NCI-H2227 (cell line): ENCODE measurements at regions not wholly inside any gene's neighbourhood (a gene's known extent, or its start where the extent isn't known, plus 50 kb on each side); places are given as distances from the start of the nearest gene placed in this dataset.

Experiments used
- DNase-seq: peaks from one replicate; lab custom pipeline; 2025; ENCODE audit not compliant: unreplicated experiment; lab: John Stamatoyannopoulos, UW

DNA sequence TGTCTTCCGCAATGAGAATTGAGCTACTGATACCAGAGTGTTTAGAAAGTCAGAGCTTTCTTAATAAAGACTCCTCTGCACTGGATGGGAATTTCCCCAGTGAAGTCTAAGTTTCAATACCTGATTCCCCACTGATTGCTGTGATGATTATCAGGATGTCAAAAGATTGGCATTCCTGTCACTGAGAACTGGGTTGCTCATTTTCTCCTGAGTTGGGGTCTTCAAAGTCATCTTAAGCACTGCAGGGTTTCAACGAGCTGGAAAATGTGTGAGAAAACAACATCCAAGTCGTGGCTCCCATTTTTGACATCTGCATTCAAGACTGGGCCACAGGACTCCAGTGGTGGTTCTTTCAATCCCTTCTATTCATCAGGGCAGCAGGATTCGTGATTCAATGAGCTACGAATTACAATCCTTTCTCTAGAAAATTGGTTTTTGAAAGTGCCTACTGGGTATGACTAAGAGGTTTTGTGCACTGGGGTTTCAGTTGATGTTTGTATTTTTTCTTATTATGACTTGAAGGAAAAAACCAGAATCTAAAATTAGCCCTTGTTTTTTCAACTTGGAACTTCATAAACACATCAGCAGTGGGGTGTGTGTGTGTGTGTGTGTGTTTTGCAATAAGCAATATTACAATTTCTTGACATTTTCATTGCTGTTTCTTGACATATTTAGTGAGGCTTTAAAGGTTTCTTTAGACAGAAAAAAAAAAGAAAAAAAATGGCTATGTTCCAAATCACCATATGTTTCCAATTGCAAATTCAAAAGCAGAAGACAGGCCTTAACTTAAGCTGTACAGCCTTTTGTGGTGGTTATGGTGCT is 233.0 kb downstream of the FAM76B start:
- DNase-seq, result no peak

DNA sequence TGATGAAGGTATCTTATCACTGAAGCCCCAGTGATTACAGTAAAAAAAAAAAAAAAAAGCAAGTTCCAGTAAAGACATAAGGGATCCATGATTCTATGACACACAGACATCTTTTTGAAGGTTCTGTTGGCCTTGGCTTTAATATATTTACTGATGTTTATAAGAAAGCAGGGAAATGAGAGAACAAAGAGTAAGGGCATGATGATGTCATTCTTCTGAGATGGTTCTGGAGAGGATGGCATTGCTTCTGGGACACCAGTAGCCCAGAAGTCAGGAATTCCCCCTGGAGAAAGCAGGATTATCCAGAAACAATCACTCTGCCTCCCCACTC is 233.6 kb downstream of the FAM76B start:
- DNase-seq, result no peak

DNA sequence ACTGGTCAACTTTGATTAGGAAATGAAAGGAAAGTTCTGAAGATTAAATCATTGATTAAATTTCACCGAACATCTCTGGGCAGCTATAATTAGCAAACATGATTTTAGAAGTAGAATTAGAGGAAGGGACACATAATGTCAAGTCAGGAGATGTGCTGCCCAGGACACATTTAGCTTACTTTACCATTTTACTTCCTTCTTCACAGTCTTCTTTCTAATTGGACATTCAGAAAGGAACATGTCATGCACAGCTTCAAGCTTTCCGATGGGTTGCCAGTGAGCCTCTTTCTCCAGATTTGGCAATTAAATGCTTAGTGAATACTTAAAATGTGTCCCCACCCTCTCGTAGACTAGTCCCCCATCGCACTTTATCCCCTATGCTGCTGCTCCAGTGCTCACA is 234.7 kb downstream of the FAM76B start:
- DNase-seq, result no peak

DNA sequence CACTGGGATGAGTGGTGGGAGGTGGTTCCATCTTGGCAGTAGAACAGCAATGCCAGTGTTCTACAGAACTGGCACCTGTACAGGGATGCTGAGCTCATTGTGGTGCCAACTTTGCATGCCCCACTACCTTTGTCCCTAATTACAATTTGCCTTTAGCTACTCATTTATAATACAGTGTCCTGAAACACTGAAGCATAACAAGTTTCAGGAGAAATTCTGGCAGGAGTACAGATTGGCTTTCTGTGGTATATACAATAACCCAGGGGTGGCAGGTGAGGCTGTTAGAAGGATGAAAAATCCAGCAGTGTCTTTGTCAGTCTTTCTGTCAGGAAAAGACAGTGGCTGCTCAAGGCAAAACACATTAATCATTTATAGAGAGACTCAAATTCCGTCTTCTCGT is 240.3 kb downstream of the FAM76B start:
- DNase-seq, result no peak

DNA sequence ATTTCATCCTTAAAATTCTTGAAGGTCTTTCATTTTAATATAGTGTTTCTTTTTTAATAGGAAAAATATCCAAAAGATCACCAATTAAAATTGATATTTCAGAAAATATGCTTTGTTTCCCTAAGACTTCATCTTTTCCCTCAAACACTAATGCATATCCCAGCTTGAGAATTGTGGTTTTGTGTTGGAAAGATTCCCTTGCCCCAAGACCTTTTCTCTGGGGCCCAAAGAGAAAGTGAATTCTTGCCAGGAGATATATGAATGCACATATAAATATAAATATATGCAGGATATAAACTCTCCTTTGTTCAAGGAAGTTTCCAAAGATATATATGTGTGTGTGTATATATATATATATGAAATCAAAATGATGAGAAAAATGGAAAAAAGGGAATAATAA is 241.2 kb downstream of the FAM76B start:
- no peak for DNase-seq

DNA sequence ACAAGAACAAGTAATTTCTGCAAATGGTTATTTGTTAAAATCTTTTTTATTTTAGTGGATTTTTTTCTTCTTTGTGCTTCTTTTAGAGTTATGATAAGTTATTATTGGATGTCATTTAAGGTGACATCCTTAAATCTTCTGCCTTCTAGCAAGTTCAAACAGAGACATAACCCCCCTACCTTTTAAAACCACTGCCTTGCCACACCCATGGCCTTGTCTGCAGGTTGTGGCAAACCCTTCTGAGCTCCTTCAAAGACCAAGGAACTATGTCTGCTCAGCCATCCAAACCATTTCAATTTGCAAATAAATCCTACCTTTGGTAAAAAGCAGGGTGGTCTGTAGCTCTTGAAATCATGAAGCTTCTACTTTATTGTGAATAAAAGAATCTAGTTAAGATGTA is 241.6 kb downstream of the FAM76B start:
- DNase-seq, result no peak

DNA sequence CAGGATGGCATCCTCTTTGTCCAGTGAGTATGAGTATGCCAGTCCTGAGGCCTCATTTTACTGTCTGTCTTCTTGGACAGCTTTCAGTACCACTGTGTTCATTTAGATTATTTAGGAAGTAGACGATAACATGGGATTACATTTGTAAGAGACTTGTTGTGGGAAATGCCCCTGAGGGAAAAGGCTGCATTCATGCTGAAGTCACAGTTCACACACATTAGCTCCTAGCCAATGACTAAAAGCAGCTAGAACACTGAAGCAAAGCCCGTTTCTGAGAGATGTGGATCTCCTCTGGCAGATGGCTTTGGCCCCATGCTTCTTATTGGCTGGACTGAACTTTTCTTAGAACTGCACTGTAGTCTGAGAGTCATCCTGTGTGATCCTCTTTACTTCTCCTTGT is 242.4 kb downstream of the FAM76B start:
- DNase-seq, result no peak

DNA sequence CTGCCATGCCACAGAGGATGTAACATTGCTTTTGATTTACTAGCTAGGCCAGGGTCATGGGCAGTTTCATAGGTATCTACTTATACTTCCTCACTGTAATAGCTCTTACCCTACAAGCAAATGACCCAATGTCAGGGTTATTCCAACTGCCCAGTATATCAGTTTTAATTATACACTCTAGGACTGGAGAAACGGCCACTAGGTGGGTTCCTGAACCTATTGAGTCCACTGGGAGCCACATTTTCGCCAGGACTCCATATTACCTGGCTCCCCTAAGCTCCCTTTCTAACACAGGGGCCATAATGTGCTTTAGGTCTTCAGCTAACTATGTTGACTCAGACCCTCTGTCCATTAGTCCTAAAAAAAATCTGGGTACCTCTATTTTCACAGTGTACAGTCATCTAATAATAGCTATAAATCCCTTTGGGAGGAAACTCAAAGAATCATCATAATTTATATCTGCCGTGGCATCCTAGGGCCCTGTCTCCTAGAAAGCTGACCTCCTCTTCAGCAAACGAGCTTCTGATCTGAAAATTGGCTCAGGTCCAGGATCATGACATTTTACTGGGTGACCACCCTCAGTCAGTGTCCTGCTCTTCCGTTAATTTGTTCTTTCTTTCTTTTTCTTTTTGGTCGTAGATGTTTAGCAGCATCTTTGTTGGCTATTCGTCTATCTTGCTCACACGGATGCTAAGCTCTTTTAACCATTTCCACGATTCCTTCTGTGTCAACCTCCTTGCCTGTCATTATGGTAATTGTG is 244.3 kb downstream of the FAM76B start:
- DNase-seq, result no peak

DNA sequence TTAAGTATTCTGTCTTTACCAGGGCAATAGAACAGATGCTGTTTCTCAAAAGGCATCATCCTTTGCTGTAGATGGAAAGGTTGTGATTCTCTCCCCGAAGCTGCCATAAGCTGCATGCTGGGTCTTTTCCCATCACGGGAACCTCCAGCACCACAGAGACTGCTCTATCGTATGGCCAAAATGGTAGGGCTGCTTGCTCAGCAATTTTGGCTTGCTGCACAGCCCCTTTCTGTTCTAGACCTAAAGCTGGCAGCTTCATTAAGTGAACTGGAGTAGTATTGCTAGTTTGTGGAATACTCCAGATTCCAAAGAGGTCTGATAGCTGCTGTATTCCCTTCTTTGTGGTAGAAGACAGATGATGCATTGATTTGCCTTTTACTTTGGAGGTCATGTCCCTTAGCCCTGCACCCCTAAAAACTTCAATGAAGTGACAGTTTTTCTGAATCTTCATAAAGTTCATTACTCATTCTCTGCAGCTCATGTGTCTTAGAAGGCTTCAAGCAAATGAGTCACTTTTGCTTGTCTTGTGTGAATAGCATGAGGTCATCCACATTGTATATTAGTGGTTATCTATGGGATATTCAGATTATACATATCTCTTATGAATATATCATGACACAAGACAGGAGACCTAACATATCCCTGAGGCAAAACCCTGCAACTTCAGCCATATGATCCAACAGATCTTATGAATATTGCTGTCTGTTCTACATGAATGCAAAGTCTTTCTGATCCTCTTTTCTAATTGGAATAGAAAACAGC is 245.3 kb downstream of the FAM76B start:
- no peak for DNase-seq

DNA sequence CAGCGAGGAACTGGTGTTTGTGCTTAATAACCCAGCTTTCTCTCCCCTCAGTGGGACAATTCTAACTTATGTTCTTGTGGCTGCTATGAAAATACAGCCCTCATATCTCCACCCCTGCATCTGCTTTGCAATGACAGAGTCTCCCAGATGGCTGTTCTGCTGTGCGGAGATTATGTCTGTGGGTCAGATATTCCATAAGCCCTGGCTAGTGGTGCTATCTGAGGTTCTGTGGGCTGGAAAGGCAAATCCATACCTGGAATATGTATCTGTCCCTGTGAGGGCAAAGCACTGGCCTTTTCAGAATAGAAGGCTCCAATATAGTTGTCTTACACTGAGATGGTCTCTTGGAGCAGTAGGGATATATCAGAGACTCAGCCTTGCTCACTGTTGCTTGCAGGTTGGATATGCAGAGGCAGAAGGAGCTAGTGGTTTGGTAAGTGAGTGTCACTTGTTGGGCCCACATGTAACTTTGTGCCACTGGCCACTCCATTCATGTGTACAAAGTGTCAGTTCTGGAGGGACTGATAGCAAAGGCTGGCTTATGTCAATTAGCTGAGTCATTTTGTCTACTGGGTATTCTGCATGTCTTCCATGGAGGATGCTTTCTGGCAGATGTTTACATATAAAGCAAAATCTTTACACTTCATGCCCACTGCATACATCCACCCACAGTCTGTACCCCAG is 246.6 kb downstream of the FAM76B start:
- DNase-seq, result no peak

DNA sequence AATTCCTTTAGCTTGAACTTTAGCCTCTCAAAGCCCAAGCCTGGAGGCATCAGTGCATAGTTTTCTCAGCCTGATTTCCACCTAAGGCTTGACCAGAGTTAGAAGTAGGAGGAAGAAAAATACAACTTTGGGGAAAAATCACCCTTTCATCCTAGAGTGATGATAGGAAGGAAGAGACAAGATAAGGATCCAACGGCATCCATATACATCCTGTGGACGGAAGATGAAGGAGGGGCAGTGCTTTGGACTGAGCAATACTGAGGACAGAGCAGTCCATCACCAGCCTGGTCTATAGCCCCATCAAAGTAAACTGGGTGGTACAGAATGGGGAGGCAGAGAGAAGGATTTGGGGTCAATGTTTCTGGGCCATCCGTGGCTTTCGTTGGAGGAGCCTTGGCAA is 247.9 kb downstream of the FAM76B start:
- no peak for DNase-seq

DNA sequence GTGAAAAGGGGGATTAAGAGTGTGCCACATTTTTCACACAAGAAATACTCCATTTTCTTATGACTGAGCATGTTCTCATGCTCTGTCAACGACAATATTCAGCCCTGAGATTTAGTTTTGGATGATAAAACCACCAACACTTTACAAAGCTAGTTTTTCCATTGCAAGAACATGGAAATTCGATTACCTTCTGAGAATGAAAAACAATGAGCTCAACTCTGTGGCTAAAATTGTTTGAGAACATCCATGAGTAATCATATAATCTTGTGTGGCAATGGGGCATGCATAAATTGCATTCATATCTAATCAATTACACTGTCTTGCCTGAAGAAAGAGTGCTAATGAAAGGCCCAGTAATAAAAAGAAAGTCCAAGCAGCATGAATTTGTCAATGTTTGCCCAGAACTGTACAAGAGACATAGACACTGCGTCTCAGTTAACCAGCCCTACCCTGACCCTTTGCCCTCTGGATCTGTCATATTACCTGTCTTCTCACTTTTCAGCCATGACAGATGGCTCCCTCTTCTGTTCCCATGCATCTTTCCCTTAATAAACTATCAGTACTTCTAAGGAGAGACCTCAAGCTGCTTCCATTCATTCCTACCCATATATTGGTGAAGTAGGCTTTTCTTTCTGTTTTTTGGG is 253.4 kb downstream of the FAM76B start:
- no peak for DNase-seq

DNA sequence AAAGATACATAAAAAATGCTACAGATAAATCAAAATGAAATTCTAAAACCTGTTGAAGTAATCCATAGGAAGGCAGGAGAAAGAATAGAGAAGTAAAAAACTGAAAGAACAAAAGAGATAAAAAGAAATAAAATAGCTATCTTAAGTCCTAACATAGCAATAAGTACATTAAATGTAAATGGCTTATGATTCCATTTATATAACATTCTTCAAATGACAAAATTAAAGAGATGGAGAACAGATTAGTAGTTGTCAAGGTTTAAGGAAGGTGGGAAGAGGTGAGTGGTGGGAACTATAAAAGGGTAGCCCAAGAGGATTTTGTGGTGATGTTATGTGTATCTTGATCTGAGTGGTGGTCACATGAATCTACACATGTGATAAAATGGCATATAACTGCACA is 254.8 kb downstream of the FAM76B start:
- DNase-seq, result no peak

DNA sequence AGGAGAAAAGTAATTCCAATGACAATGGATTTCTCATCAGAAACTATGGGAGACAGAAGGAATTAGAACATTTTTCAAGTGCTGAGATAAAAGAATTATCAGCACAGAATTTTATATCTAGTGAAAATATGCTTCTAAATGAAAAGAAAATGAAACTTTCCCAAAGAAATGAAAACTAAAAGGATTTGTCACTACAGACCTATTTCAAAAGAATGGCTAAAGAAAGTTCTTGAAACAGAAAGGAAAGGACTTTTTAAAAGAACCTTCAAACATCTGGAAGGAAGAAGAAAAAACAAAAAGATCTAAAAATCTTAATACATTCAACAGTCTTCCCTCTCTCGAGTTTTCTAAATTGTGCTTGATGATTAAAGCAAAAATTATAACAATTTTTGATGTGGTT is 255.4 kb downstream of the FAM76B start:
- DNase-seq, result no peak

DNA sequence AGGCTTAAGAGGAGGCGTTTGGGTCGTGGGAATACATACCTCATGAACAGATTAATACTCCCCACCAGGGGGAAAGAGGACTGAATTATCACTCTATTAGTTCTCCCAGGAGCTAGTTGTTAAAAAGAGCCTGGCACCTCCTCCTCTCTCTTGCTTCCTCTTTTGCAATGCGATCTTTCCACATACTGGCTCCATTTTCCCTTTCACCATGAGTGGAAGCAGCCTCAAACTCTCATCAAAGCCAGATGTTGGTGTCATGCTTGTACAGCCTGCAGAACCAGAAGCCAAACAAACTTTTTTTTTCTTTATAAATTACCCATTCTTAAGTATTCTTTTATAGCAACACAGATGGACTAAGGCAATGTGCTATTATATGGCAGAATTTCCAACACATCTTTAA is 258.5 kb downstream of the FAM76B start:
- no peak for DNase-seq

DNA sequence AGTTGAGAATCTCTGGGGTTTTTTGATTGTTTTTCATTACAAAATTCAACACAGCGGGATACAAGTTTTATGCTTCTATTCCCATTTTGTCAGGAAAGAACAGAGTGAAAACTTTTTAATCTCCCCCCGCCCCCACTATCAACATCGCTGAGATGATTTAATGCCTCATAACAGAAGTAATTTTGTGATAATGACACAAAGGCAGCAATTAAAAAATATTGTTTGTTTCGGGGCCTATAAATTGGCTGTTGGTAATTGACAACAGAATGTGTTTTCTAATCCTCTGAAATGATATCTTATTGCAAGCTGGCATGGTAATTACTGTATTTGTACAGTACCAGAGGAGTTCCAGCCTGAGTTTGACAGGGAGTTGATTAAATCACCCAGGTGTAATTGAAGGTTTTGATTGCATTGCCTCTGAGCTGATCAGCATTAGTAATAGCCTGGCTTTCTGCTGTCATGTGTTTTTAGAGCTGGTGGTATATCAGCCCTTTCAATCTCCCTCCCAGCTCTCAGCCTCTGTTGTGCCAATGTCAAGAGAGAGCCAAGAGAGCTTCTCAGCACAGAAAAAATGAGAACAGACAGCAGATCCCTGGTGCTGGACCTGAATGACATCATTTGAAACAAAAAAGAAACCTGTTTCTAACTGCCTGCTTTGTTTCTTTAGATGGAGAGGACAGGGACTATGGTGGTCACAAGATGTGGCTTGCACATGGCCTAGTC is 265.1 kb downstream of the FAM76B start:
- no peak for DNase-seq

DNA sequence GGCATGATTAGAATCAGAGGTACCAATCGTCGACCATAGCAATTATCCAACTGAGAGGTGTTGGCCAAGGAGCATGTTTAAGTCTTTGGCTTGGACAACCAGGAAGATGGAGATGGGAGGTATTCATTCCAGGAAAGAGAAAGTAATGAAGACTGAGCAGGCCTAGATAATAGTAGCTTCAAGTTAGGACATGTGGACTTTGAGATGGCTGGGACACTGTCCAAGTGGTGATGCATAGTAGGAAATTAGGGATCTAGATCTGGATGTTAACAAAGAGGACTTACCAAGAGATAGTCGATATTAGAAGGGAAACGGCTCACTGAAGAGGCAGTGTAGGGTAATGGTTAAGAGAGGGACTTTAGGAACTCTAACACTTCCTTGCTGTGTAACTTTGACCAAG is 266.7 kb downstream of the FAM76B start:
- no peak for DNase-seq

DNA sequence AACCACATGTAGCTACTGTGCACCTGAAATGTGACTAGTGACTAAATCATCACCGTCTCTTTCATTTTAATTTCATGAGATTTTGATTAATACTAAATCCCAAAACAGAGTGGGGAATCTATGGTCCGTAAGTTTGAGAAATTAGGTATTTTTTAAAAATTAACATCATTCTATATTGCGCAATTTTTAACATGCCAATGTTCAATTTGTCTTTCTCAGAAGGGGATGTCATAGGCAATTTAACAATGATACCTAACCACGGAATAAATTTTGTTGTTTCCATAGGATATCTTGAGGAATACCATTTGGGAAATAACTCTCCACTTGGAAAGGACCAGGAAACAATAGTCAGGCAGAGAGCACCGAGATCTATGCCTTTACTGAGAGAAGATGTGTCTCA is 267.7 kb downstream of the FAM76B start:
- DNase-seq, result no peak

DNA sequence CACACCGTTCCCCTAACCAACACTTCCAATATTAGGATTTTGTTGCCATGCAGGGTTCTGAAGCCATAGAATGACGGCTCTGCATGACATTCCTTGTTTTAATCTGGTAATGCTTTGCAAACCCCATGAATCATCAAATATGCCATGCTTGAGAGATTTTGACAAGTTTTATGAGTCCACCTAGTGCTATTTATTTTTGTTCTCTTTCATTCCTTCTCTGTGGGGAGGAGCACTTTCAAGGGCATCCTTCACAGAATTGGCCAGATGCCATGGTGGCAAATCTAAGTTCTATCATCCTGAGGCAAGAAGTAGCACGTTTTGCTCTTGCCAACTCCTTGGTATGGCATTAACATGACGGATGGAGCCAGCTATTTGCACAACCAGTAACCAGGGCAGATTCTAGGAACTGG is 268.4 kb downstream of the FAM76B start:
- DNase-seq, result no peak
